ENCODE measurements at regions not wholly inside any gene's neighbourhood (a gene's known extent, or its start where the extent isn't known, plus 50 kb on each side); places are given as distances from the start of the nearest gene placed in this dataset.

DNA sequence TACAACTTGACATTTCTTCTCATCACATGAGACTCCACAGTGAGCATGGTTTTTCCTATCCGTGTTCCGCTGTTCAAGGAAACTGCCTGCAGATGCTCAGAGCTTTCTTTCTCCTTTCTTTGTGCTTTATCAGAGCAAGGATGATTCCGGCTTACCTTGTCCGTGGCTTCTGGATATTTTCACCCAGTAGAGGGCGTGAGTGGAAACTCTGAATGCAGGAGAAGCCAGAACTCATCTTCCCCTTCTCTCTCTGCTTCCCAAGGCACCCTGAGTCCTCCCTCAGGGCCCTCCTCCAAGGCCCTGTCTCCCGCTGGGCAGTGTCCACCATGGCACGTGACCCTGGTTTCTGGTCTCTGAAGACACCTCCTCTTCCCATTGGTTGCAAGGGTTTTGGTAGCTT is 721.1 kb upstream of the RBFOX1 start:
- Mint-ChIP-seq H3K27me3 (no peaks in the 10 kb centered on the region), H3K36me3 (no peaks in the 10 kb centered on the region), H3K4me1 (no peaks in the 10 kb centered on the region), H3K4me3 (no peak overlapping the region), H3K9me3 (peaks cover 7% of the 10 kb centered on the region), H3K27ac (no peak overlapping the region)

DNA sequence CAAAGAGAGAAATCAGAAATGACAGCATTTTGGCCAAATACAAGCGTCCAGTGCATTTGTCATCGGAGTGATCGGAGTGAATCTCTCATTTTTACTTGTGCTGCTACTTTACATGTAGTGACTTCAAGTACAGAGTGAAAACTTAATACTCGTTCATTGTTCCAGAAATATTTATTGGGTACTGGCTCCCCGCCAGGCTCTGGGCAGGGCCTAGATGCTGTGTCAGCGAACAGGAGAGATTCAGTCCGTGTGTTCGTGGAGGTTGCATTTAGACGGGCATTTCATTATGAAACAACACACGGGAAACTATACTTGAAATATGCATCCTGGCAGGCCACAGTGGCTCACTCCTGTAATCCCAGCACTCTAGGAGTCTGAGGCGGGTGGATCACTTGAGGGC is 727.2 kb upstream of the RBFOX1 start:
- Mint-ChIP-seq H3K9me3 (no peaks in the 10 kb centered on the region), H3K4me3 (no peak overlapping the region), H3K36me3 (no peaks in the 10 kb centered on the region)

DNA sequence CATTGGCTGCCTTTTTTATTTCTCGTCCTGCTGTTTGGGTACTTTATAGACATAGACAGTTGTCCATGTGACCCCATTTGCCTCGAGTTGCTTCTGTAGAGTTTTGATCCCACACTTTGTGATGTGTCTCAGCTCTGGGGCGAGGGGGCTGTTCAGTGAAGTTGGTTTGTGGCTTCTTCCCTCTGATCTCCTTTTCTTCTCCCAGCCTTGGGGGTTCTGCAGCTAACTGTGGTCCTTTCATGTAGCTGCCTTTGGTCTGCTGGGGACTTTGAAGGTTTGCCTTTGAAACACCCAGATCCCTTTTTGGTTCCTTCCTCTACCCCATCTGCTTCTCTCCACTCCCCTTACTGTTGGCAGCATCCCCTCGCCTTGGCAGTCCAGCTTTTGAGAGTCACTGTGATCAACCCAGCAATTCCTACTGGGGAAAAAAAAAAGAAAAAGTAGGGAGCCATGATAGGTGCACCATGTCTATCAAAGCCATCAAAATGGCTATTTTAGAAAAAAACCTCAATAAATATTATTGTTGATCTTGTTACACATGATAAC is 728.8 kb upstream of the RBFOX1 start:
- Mint-ChIP-seq H3K4me1 (no peaks in the 10 kb centered on the region), H3K4me3 (no peak overlapping the region), H3K36me3 (no peaks in the 10 kb centered on the region), H3K9me3 (peaks cover 5% of the 10 kb centered on the region), H3K27me3 (no peaks in the 10 kb centered on the region), H3K27ac (no peak overlapping the region)

More for the DNA sequence above, 727.2 kb upstream of the RBFOX1 start:
- Mint-ChIP-seq H3K27me3 (no peaks in the 10 kb centered on the region), H3K4me1 (no peaks in the 10 kb centered on the region), H3K27ac (no peak overlapping the region)

DNA sequence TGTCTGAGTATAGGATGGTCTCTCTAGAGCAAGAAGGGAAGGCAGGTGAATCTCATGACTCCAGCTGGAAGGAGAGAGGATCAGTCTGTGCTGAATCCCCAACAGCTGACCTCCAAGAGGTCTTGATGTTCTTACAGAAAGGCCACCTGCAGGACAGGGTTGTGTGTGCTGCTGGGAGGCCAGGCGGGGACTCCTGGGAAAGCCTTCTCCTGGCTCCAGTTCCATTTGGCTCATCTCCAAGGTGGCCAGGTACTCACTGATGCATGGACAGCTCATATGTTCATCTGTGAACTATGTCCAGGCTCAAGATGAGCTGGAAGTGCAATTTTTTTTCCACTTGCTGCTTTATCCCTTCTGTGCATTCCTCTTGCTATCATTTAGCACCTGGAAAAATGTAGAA is 730.2 kb upstream of the RBFOX1 start:
- no peak overlapping the region for H3K27ac Mint-ChIP-seq
- no peaks in the 10 kb centered on the region for H3K27me3 Mint-ChIP-seq
- no peak overlapping the region for H3K4me3 Mint-ChIP-seq
- H3K36me3 Mint-ChIP-seq, result no peaks in the 10 kb centered on the region
- no peaks in the 10 kb centered on the region for H3K4me1 Mint-ChIP-seq
- H3K9me3 Mint-ChIP-seq, result peaks cover 5% of the 10 kb centered on the region

DNA sequence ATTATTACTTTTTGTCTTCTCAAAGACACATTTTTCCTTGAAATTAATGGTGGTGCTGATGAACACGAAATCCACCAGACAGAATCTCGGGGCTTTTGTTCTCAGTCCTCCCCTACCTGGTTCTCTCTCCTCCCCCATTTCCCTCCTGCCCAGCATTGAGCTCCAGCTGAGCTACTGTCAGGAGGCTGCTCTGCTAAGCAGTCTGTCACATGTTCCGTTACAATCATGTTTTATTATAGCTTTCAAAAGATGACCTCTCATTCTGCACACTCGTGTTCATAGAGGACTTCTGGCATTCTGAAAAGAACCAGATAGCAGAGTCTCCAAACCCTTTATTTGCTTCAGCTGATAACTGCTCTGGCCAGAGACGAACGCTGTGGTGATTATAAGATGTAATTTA is 732.5 kb upstream of the RBFOX1 start:
- no peaks in the 10 kb centered on the region for H3K27me3 Mint-ChIP-seq
- no peaks in the 10 kb centered on the region for H3K4me1 Mint-ChIP-seq
- peaks cover 5% of the 10 kb centered on the region for H3K9me3 Mint-ChIP-seq
- H3K27ac Mint-ChIP-seq, result no peak overlapping the region
- no peaks in the 10 kb centered on the region for H3K36me3 Mint-ChIP-seq
- no peak overlapping the region for H3K4me3 Mint-ChIP-seq

DNA sequence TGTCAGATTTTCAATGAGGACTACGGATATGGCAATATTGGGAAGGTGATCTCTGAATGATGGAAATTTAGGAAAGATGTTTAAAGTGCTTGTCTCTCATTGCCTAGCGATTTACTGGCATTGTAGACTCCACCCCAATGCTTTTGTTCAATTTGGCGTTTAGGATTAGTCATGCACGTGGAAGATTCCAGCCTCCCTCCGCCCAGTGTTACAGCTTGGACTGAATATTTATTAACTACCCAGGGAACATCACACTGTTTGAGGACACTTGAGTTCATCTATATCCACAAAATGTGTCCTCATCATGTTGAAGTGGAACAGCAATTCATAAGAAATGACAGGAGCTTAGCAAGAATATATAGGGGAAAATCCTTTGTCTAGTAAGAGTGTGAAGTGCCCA is 738.8 kb upstream of the RBFOX1 start:
- H3K9me3 Mint-ChIP-seq, result peaks cover 5% of the 10 kb centered on the region
- H3K27me3 Mint-ChIP-seq, result no peaks in the 10 kb centered on the region
- H3K4me3 Mint-ChIP-seq, result no peak overlapping the region
- no peaks in the 10 kb centered on the region for H3K36me3 Mint-ChIP-seq
- H3K4me1 Mint-ChIP-seq, result no peaks in the 10 kb centered on the region
- no peak overlapping the region for H3K27ac Mint-ChIP-seq

DNA sequence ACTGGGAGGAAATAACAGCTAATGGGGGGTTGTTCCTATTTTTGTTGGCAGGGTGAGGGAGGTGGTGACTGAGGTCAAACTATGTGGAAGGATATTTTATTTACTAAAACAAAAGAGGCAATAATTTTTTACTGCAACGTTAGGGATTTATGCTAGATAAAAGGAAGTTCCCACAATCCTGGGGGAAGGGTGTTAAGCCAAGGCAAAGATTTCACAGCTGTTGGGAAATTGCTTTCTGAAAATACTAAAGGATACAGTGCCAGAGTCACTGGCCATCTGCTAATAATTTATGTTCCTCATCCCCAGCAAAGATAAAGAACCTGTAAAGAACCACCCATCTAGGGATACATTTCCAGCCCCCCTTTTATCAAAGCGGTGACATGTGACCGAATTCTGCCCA is 756.0 kb upstream of the RBFOX1 start:
- Mint-ChIP-seq H3K9me3 (no peaks in the 10 kb centered on the region), H3K27me3 (no peaks in the 10 kb centered on the region), H3K27ac (no peak overlapping the region), H3K4me3 (no peak overlapping the region), H3K4me1 (no peaks in the 10 kb centered on the region), H3K36me3 (no peaks in the 10 kb centered on the region)

DNA sequence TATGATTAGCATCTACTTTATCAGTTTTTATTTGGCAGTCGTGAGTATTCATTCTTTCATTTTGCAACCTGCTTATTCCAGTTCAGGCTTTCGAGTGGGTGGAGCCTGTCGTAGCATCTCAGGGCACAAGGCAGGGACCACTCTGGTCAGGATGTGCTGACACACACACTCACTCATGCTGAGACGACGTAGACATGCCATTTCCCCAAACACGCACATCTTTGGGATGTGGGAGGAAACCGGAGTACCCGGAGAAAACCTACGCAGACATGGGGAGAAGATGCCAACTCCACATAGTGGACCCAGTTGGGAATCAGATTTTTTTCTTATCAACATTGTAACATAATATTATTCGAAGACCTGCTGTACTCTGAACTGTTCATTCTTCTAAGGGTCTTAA is 756.5 kb upstream of the RBFOX1 start:
- no peaks in the 10 kb centered on the region for H3K9me3 Mint-ChIP-seq
- no peaks in the 10 kb centered on the region for H3K4me1 Mint-ChIP-seq
- H3K4me3 Mint-ChIP-seq, result no peak overlapping the region
- H3K27me3 Mint-ChIP-seq, result no peaks in the 10 kb centered on the region
- H3K36me3 Mint-ChIP-seq, result no peaks in the 10 kb centered on the region
- no peak overlapping the region for H3K27ac Mint-ChIP-seq

DNA sequence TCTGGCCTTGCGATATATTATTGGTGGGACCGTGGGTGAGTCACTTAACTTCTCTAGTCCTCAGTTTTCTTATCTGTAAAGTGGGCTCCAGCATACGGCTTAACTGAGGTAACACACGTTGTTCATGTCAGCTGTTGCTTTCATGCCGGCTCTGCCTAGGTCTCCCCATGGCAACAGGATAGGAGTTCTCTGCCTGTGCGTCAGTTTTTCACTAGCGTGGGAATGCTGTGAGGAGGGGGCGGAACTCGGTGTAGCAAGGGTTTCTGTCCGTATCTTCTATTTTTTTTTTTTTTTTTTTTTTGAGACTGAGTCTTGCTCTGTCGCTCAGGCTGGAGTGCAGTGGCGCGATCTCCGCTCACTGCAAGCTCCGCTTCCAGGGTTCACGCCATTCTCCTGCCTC is 758.5 kb upstream of the RBFOX1 start:
- peaks cover 6% of the 10 kb centered on the region for H3K9me3 Mint-ChIP-seq
- H3K36me3 Mint-ChIP-seq, result no peaks in the 10 kb centered on the region
- H3K4me3 Mint-ChIP-seq, result no peak overlapping the region
- H3K27me3 Mint-ChIP-seq, result no peaks in the 10 kb centered on the region
- no peak overlapping the region for H3K27ac Mint-ChIP-seq
- H3K4me1 Mint-ChIP-seq, result no peaks in the 10 kb centered on the region

DNA sequence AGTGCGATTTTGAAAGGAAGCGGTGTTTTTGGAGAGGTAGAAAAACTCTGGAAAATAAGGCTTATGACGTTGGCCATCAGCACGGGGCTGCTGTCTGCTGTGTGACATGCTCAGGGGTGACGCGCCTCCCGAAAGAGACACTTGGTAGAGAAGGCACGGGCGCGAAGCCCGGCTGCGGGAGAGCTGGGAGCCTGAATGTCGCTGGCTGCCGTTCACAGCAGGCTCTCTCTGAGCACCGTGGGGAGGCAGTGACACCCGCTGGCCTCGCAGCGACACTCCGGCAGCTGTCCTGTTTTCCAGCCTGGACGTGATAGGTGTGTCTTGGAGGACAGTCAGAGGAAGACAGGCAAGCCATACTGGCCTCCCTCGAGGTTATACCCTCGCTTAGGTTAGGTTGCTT is 759.1 kb upstream of the RBFOX1 start:
- Mint-ChIP-seq H3K27ac (no peak overlapping the region), H3K4me3 (no peak overlapping the region), H3K27me3 (no peaks in the 10 kb centered on the region), H3K4me1 (no peaks in the 10 kb centered on the region), H3K36me3 (no peaks in the 10 kb centered on the region), H3K9me3 (peaks cover 6% of the 10 kb centered on the region)

DNA sequence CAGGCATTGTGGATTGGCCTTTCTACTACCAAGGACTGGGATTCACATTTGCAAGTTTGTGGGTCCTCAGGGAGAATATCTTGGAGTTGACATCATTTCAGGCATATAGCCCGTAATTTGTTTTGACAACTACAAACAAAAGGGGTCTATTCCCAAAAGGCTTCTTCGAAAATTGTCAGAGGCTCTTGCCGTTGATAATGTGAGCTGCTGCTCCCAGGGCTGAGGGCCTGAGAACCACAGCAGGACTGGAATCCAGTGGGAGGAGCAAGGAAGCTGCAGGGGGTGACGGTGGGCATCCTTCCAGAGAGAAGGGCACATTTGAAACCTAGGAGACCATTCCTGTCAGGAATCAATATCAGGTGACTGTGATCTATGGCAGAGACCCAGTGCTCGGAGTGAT is 761.6 kb upstream of the RBFOX1 start:
- H3K4me3 Mint-ChIP-seq, result no peak overlapping the region
- no peaks in the 10 kb centered on the region for H3K36me3 Mint-ChIP-seq
- H3K9me3 Mint-ChIP-seq, result peaks cover 11% of the 10 kb centered on the region
- no peaks in the 10 kb centered on the region for H3K4me1 Mint-ChIP-seq
- no peaks in the 10 kb centered on the region for H3K27me3 Mint-ChIP-seq
- peak overlapping the region; percentile 5 for H3K27ac Mint-ChIP-seq

DNA sequence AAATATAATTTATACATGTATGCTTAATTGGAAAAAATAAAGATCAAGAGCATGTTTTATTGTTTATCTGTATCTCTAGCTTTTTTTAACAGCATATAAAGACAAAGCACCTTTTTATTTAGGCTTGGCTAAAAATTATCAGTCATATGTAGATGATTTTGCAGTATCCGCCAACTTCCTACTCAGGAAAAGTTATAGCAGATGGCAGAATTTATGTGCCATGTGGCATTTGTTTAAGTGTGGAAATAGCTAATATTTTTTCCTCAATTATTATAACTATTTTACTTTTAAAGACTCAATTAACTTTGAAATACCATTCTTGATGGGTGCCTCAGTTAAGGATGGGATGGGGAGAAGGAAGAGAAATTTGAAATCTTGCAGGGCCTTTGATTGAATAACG is 762.1 kb upstream of the RBFOX1 start:
- Mint-ChIP-seq H3K4me1 (no peaks in the 10 kb centered on the region), H3K27me3 (no peaks in the 10 kb centered on the region), H3K36me3 (no peaks in the 10 kb centered on the region), H3K27ac (no peak overlapping the region), H3K9me3 (peaks cover 11% of the 10 kb centered on the region), H3K4me3 (no peak overlapping the region)

DNA sequence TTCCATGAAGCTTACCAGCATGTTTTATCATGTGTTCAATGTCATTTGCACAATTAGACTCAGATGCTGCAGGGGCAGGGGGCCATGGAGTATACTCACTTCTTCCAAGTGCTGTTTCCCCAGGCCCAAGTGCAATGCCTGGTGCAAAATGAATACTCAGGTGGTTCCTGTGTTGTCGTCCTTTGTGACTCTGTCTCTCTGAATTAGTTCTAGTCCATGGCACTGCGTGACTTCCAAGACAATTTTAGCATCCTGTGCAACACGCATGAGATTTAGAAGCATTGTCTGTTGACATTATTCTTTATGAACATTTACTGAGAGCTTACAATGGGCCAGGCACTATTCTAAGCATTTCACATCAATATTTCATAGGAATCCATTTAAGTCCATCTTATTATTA is 769.7 kb upstream of the RBFOX1 start:
- H3K27me3 Mint-ChIP-seq, result no peaks in the 10 kb centered on the region
- H3K27ac Mint-ChIP-seq, result no peak overlapping the region
- no peaks in the 10 kb centered on the region for H3K36me3 Mint-ChIP-seq
- H3K9me3 Mint-ChIP-seq, result peaks cover 17% of the 10 kb centered on the region
- no peak overlapping the region for H3K4me3 Mint-ChIP-seq
- no peaks in the 10 kb centered on the region for H3K4me1 Mint-ChIP-seq

DNA sequence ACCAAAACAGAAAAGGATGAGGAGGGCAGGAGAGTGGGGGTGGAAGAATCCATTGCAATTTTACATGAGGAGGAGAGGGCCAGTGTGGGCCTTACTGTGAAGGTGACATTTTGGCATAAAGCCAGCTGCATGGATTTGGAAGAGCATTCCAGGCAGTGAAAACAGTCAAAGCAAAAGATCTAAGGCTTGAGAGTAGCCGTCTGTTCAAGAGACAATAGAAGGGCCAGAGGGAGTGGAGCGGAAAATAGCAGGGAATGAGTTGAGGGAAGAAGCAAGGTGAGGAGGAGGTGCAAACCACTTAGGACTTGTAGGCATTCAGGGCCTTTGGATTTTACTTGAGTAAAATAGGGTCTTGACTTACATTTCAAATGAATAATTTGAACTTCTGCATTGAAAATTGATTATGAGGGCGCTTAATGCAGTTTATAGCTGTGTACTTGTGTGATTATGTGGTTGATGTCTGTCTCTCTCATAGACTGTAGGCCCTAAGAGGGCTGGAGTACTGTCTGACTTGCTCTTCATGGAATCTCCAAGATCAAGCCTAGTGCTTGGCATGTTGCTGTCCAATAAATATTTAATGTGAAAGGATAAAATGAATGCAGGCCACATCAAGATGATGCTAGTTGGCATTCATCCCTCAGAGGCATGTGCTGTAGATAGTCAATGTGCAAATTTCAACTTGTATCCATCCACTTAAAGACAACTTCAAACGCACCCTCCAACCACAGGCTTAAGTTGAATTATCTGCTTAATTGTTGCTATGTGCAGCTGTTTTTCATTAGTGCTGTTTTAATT is 772.1 kb upstream of the RBFOX1 start:
- H3K4me1 Mint-ChIP-seq, result no peaks in the 10 kb centered on the region
- H3K27me3 Mint-ChIP-seq, result no peaks in the 10 kb centered on the region
- no peak overlapping the region for H3K27ac Mint-ChIP-seq
- no peaks in the 10 kb centered on the region for H3K36me3 Mint-ChIP-seq
- H3K4me3 Mint-ChIP-seq, result no peak overlapping the region
- peaks cover 17% of the 10 kb centered on the region for H3K9me3 Mint-ChIP-seq

DNA sequence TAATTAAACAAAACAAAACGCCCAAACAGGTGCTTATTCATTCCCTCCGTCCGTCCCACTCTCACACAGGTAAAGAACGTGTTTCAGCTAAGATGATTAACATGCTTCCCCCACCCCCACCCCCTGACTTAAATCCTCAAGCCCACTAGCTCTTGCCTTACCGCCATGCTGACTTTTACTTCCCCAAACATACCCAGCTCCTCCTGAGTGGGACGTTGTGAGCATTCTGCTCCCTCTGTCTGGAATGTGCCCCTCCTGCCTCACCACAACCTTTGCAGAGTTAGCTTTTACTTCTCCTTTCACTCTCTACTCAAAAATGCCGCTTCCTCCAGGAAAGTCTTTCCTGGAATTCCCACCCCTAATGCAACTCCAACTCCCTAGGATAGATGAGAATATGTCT is 774.0 kb upstream of the RBFOX1 start:
- peaks cover 17% of the 10 kb centered on the region for H3K9me3 Mint-ChIP-seq
- no peaks in the 10 kb centered on the region for H3K36me3 Mint-ChIP-seq
- no peak overlapping the region for H3K4me3 Mint-ChIP-seq
- H3K27ac Mint-ChIP-seq, result no peak overlapping the region
- H3K27me3 Mint-ChIP-seq, result no peaks in the 10 kb centered on the region
- H3K4me1 Mint-ChIP-seq, result no peaks in the 10 kb centered on the region

DNA sequence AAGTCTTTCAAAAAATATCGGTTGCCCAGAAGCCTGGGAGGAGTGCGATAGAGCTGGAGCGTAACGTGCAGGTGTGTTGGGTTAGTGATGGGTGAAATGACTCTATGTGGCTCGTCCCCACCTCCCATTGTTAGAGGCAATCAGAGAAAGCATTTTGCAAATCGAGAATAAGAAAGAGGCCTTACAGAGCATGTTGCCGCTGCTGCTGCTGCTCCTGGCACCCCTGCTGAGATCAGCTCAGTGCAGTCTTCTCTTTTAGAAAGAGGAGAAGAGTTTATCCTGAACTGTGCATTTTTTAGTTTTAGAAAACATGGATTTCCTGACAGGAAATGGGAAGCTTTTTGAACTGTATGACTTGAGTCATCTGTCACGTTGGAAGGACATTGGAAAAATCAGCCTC is 774.5 kb upstream of the RBFOX1 start:
- Mint-ChIP-seq H3K27me3 (no peaks in the 10 kb centered on the region), H3K4me1 (no peaks in the 10 kb centered on the region), H3K27ac (no peak overlapping the region), H3K9me3 (peaks cover 17% of the 10 kb centered on the region), H3K4me3 (no peak overlapping the region), H3K36me3 (no peaks in the 10 kb centered on the region)

Data from activated naive CD4-positive, alpha-beta T cell treated with anti-CD3 and anti-CD28 coated beads, Interleukin-2, amount 50 U/mL, for 24 hours (primary cell).